Endothelial cell of umbilical vein (primary cell): ENCODE measurements at regions not wholly inside any gene's neighbourhood (a gene's known extent, or its start where the extent isn't known, plus 50 kb on each side); places are given as distances from the start of the nearest gene placed in this dataset.

ENCODE experiments used
- BruUV-seq: library from RNA; stranded (reverse); fragments of 400-500 nt; replicated peaks from 2 replicates; lab custom pipeline; 2021; lab: Mats Ljungman, UMichigan
- CTCF ChIA-PET: fragments of 300-600, 350-600 bp; sonication (Branson Sonifier 250); formaldehyde crosslinking; loops from one replicate; lab custom pipeline; 2021; ENCODE audit warnings: antibody characterized with exemption, inconsistent platforms; lab: Charles Lee
- POLR2A ChIA-PET: fragments of 300-600, 350-600 bp; sonication (Branson Sonifier 250); formaldehyde crosslinking; loops from one replicate; lab custom pipeline; 2021; ENCODE audit warnings: antibody characterized with exemption, inconsistent platforms; lab: Charles Lee
- DNase-seq: peaks from one replicate; pipeline ENCODE4 v3.0.0-alpha.2; 2011; ENCODE audit warnings: low read depth, low spot score
- FAIRE-seq: peaks from 2 replicates; lab custom pipeline; 2011; peaks lifted over from hg19 to GRCh38; lab: Jason Lieb, UNC
- H2AFZ ChIP-seq: 2 replicates; pipeline ENCODE4 v1.6.0; 2012; ENCODE audit warnings: low read depth, low read length, control low read depth, inconsistent platforms
- H3K27ac ChIP-seq: 2 replicates; pipeline ENCODE4 v1.5.1; 2011; ENCODE audit warnings: low read depth, mild to moderate bottlenecking, control low read depth, low read length, moderate library complexity; ENCODE audit not compliant: insufficient read depth
- H3K27me3 ChIP-seq, 2 experiments: 2 replicates each; pipeline versions ENCODE4 v1.6.0 to v1.6.1; 2011; ENCODE audit warnings: low read length in 2 of 2, mixed read lengths in 1 of 2; ENCODE audit not compliant: control insufficient read depth in 2 of 2, insufficient read depth in 2 of 2
- H3K36me3 ChIP-seq, 2 experiments: 2 replicates in 1 of 2; 3 replicates in 1 of 2; pipeline ENCODE4 v1.5.1; 2011; ENCODE audit warnings: low read length in 2 of 2, mild to moderate bottlenecking in 1 of 2, moderate library complexity in 1 of 2; ENCODE audit not compliant: control insufficient read depth in 2 of 2, insufficient read depth in 2 of 2; ENCODE audit errors: extremely low read depth in 1 of 2
- H3K4me1 ChIP-seq: 3 replicates; pipeline ENCODE4 v1.5.1; 2011; ENCODE audit warnings: mild to moderate bottlenecking, low read length; ENCODE audit not compliant: control insufficient read depth, insufficient read depth; ENCODE audit errors: extremely low read depth
- H3K4me2 ChIP-seq: 2 replicates; pipeline ENCODE4 v1.6.1; 2011; ENCODE audit warnings: low read length, control low read depth, mixed read lengths; ENCODE audit not compliant: insufficient read depth
- H3K4me3 ChIP-seq, 3 experiments: fragments of 200-600 bp in 1 of 3; sonication (generic), shearing (Covaris generic) in 1 of 3; replicated peaks in 1 of 3; 2 replicates each; pipeline ENCODE4 v1.5.1; 2011 to 2016; ENCODE audit warnings: control low read depth in 3 of 3, low read length in 3 of 3, mild to moderate bottlenecking in 2 of 3, inconsistent platforms in 1 of 3, low read depth in 1 of 3, moderate library complexity in 1 of 3; ENCODE audit not compliant: insufficient read depth in 1 of 3
- H3K79me2 ChIP-seq: 2 replicates; pipeline ENCODE4 v1.6.0; 2012; ENCODE audit warnings: low read length, inconsistent platforms; ENCODE audit not compliant: control insufficient read depth, insufficient read depth
- H3K9ac ChIP-seq: replicated peaks from 2 replicates; pipeline ENCODE3; 2011; ENCODE audit warnings: low read length, control low read depth; ENCODE audit not compliant: insufficient read depth; ENCODE audit errors: extremely low read depth
- H3K9me1 ChIP-seq: replicated peaks from 3 replicates; pipeline ENCODE4 v1.6.0; 2011; ENCODE audit warnings: mild to moderate bottlenecking, low read length; ENCODE audit not compliant: control insufficient read depth, insufficient read depth; ENCODE audit errors: extremely low read depth
- H3K9me3 ChIP-seq: replicated peaks from 2 replicates; pipeline ENCODE4 v1.5.1; 2012; ENCODE audit warnings: low read length, inconsistent platforms; ENCODE audit not compliant: control insufficient read depth, insufficient read depth
- H4K20me1 ChIP-seq: replicated peaks from 2 replicates; pipeline ENCODE3; 2011; ENCODE audit warnings: mild to moderate bottlenecking, low read length; ENCODE audit not compliant: control insufficient read depth, insufficient read depth; ENCODE audit errors: extremely low read depth
- EZH2 ChIP-seq: IDR thresholded peaks from 2 replicates; pipeline ENCODE4 v1.6.1; 2012; ENCODE audit warnings: borderline replicate concordance, low read depth, mild to moderate bottlenecking, moderate library complexity, low read length, inconsistent platforms; ENCODE audit not compliant: severe bottlenecking
- FOS ChIP-seq: IDR thresholded peaks from 2 replicates; pipeline ENCODE4 v1.6.1; 2011; ENCODE audit warnings: mild to moderate bottlenecking, low read length, moderate library complexity, borderline replicate concordance; ENCODE audit not compliant: insufficient read depth
- GATA2 ChIP-seq: IDR thresholded peaks from 2 replicates; pipeline ENCODE4 v1.7.0; 2011; ENCODE audit warnings: low read depth, mild to moderate bottlenecking, moderate library complexity, mixed read lengths, low read length; ENCODE audit not compliant: insufficient read length, insufficient read depth
- JUN ChIP-seq: IDR thresholded peaks from 2 replicates; pipeline ENCODE4 v1.6.1; 2011; ENCODE audit warnings: borderline replicate concordance, low read depth; ENCODE audit not compliant: insufficient read length, insufficient read depth
- MAX ChIP-seq: IDR thresholded peaks from 2 replicates; pipeline ENCODE4 v1.6.1; 2011; ENCODE audit not compliant: insufficient read depth, insufficient read length
- MYC ChIP-seq: IDR thresholded peaks from one replicate; pipeline ENCODE4 v1.6.1; 2011; ENCODE audit warnings: mild to moderate bottlenecking, low read depth, low read length
- POLR2A ChIP-seq: IDR thresholded peaks from 2 replicates; pipeline ENCODE4 v1.6.1; 2012; ENCODE audit warnings: low read depth, mild to moderate bottlenecking, control low read depth, low read length
- POLR2AphosphoS5 ChIP-seq: IDR thresholded peaks from 2 replicates; pipeline ENCODE4 v1.6.1; 2012; ENCODE audit warnings: low read depth, mild to moderate bottlenecking, control low read depth, low read length, moderate library complexity; ENCODE audit not compliant: insufficient read depth
- dilution Hi-C: fragments of 300-500 bp; cut with MboI; formaldehyde crosslinking; loops from one replicate; pipeline ENCODE4 v1.15.0; 2019; ENCODE audit warnings: low sequenced_read_pairs; ENCODE audit not compliant: extremely low pct_ligation_motif_present
- intact Hi-C: fragments of 100-400 bp; cut with micrococcal nuclease; formaldehyde crosslinking; loops from one replicate; pipeline ENCODE4 v1.10.0; 2022
- TF ChIP-seq, protein P1 (sequence below), 2 donors: IDR thresholded peaks; 1 replicate in 1 of 2; 2 replicates in 1 of 2; pipeline ENCODE4 v1.5.1; 2011; ENCODE audit warnings: low read length in 2 of 2, mild to moderate bottlenecking in 2 of 2, moderate library complexity in 2 of 2, control low read depth in 1 of 2, inconsistent platforms in 1 of 2, low read depth in 1 of 2; ENCODE audit not compliant: insufficient read depth in 1 of 2; ENCODE audit errors: extremely low read depth in 1 of 2

GRCh38 chrX:25285598-25285997 lies 269.8 kb upstream of the ARX start:
- TF ChIP-seq JUN (no peak), MYC (no peak), POLR2AphosphoS5 (no peak), GATA2 (no peak), POLR2A (no peak), MAX (no peak), EZH2 (no peak), FOS (no peak)
- TF ChIP-seq, protein P1, sequence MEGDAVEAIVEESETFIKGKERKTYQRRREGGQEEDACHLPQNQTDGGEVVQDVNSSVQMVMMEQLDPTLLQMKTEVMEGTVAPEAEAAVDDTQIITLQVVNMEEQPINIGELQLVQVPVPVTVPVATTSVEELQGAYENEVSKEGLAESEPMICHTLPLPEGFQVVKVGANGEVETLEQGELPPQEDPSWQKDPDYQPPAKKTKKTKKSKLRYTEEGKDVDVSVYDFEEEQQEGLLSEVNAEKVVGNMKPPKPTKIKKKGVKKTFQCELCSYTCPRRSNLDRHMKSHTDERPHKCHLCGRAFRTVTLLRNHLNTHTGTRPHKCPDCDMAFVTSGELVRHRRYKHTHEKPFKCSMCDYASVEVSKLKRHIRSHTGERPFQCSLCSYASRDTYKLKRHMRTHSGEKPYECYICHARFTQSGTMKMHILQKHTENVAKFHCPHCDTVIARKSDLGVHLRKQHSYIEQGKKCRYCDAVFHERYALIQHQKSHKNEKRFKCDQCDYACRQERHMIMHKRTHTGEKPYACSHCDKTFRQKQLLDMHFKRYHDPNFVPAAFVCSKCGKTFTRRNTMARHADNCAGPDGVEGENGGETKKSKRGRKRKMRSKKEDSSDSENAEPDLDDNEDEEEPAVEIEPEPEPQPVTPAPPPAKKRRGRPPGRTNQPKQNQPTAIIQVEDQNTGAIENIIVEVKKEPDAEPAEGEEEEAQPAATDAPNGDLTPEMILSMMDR (IDR thresholded peaks at IDR 0.05; ENCODE audit: extremely low read depth in 1 of 2, insufficient read depth in 1 of 2, low read depth in 1 of 2, low read length in 2 of 2) = no peak
- no peaks in the 10 kb centered on the region for H3K4me1 ChIP-seq
- H3K4me2 ChIP-seq = no peak overlapping the region
- H3K4me3 ChIP-seq = no peak overlapping the region
- H3K9me1 ChIP-seq = no peaks in the 10 kb centered on the region
- no peaks in the 10 kb centered on the region for H3K9me3 ChIP-seq
- no peaks in the 10 kb centered on the region for H4K20me1 ChIP-seq
- H3K79me2 ChIP-seq = no peaks in the 10 kb centered on the region
- POLR2A ChIA-PET = no interaction called here
- H3K27ac ChIP-seq = no peak overlapping the region
- CTCF ChIA-PET = no interaction called here
- no peak overlapping the region for H3K9ac ChIP-seq
- dilution Hi-C loops (no loop called here), intact Hi-C loops (no loop called here)
- no peaks in the 10 kb centered on the region for H3K27me3 ChIP-seq
- H2AFZ ChIP-seq = no peak overlapping the region
- no TSS peak for BruUV-seq
- DNase-seq (no peak), FAIRE-seq (no peak)
- no peaks in the 10 kb centered on the region for H3K36me3 ChIP-seq
